HEK293 (cell line): ENCODE measurements at regions not wholly inside any gene's neighbourhood (a gene's known extent, or its start where the extent isn't known, plus 50 kb on each side); places are given as distances from the start of the nearest gene placed in this dataset.

ENCODE experiments used
- CTCF ChIA-PET: fragments of 350-600 bp; formaldehyde crosslinking; extraction: SDS; loops from one replicate; lab custom pipeline; 2021; ENCODE audit warnings: antibody characterized with exemption; lab: Yijun Ruan, JAX
- POLR2A ChIA-PET: fragments of 300-600 bp; formaldehyde crosslinking; extraction: SDS; loops from one replicate; lab custom pipeline; 2020; ENCODE audit warnings: antibody characterized with exemption, inconsistent platforms; lab: Yijun Ruan, JAX
- H3K27ac ChIP-seq: fragments of 200-500 bp; sonication (Bioruptor generic); 2 replicates; pipeline ENCODE4 v1.5.1; 2014; ENCODE audit warnings: low read depth, low read length, control low read depth, inconsistent platforms; ENCODE audit errors: extremely low read depth
- H3K36me3 ChIP-seq, 2 experiments: fragments of 200-500 bp in 1 of 2; sonication (Bioruptor generic) in 1 of 2; 1 replicate in 1 of 2; 2 replicates in 1 of 2; pipeline ENCODE4 v1.5.1; 2014 to 2017; ENCODE audit warnings: inconsistent platforms in 2 of 2, low read length in 2 of 2; ENCODE audit not compliant: control insufficient read depth in 2 of 2, insufficient read depth in 1 of 2
- H3K4me1 ChIP-seq: fragments of 200-500 bp; sonication (Bioruptor generic); 2 replicates; pipeline ENCODE4 v1.5.1; 2014; ENCODE audit warnings: mild to moderate bottlenecking, low read length, inconsistent platforms; ENCODE audit not compliant: control insufficient read depth, insufficient read depth
- H3K4me3 ChIP-seq: 2 replicates; pipeline ENCODE4 v1.5.1; 2011; ENCODE audit warnings: low read depth, mild to moderate bottlenecking, control low read depth, low read length, moderate library complexity
- H3K9me3 ChIP-seq: fragments of 200-500 bp; sonication (Bioruptor generic); 2 replicates; pipeline ENCODE4 v1.5.1; 2014; ENCODE audit warnings: low read depth, low read length, inconsistent platforms; ENCODE audit not compliant: control insufficient read depth, insufficient read depth
- KLF9 ChIP-seq: fragments of 450-650 bp; formaldehyde crosslinking; IDR thresholded peaks from 2 replicates; pipeline ENCODE4 v1.5.1; 2016; ENCODE audit warnings: missing biosample characterization, missing genetic modification characterization, low read depth
- YY2 ChIP-seq: fragments of 450-650 bp; formaldehyde crosslinking; IDR thresholded peaks from 2 replicates; pipeline ENCODE4 v1.5.1; 2016; ENCODE audit warnings: missing biosample characterization, missing genetic modification characterization
- ZNF133 ChIP-seq: fragments of 450-650 bp; formaldehyde crosslinking; IDR thresholded peaks from 2 replicates; pipeline ENCODE4 v1.5.1; 2016; ENCODE audit warnings: missing biosample characterization, missing genetic modification characterization
- ZNF146 ChIP-seq: fragments of 450-650 bp; formaldehyde crosslinking; IDR thresholded peaks from 2 replicates; pipeline ENCODE4 v1.5.1; 2016; ENCODE audit warnings: missing biosample characterization, missing genetic modification characterization
- ZNF155 ChIP-seq: fragments of 450-650 bp; formaldehyde crosslinking; IDR thresholded peaks from 2 replicates; pipeline ENCODE4 v1.5.1; 2016; ENCODE audit warnings: missing biosample characterization, missing genetic modification characterization
- ZNF174 ChIP-seq: fragments of 450-650 bp; formaldehyde crosslinking; IDR thresholded peaks from 2 replicates; pipeline ENCODE4 v1.5.0; 2017; ENCODE audit warnings: missing biosample characterization, mild to moderate bottlenecking, missing genetic modification characterization
- ZNF214 ChIP-seq: fragments of 450-650 bp; formaldehyde crosslinking; IDR thresholded peaks from 2 replicates; pipeline ENCODE4 v1.5.1; 2017; ENCODE audit warnings: missing biosample characterization, mild to moderate bottlenecking, missing genetic modification characterization, borderline replicate concordance
- ZNF266 ChIP-seq: fragments of 450-650 bp; formaldehyde crosslinking; IDR thresholded peaks from 2 replicates; pipeline ENCODE4 v1.5.1; 2016; ENCODE audit warnings: missing biosample characterization, missing genetic modification characterization, low read depth
- ZNF324 ChIP-seq: fragments of 450-650 bp; formaldehyde crosslinking; IDR thresholded peaks from 2 replicates; pipeline ENCODE4 v1.5.1; 2016; ENCODE audit warnings: missing biosample characterization, missing genetic modification characterization
- ZNF37A ChIP-seq: fragments of 450-650 bp; IDR thresholded peaks from 2 replicates; pipeline ENCODE4 v1.5.1; 2018; ENCODE audit warnings: missing biosample characterization, missing genetic modification characterization
- ZNF391 ChIP-seq: fragments of 450-650 bp; formaldehyde crosslinking; IDR thresholded peaks from 2 replicates; pipeline ENCODE4 v1.5.1; 2016; ENCODE audit warnings: low read depth, missing biosample characterization, missing genetic modification characterization, borderline replicate concordance
- ZNF433 ChIP-seq: fragments of 450-650 bp; formaldehyde crosslinking; IDR thresholded peaks from 2 replicates; pipeline ENCODE4 v1.5.1; 2016; ENCODE audit warnings: missing biosample characterization, missing genetic modification characterization, low read depth
- ZNF510 ChIP-seq: fragments of 450-650 bp; formaldehyde crosslinking; IDR thresholded peaks from 2 replicates; pipeline ENCODE4 v1.5.1; 2018; ENCODE audit warnings: mild to moderate bottlenecking, missing genetic modification characterization, missing biosample characterization; ENCODE audit not compliant: insufficient replicate concordance
- ZNF544 ChIP-seq: fragments of 450-650 bp; formaldehyde crosslinking; IDR thresholded peaks from 2 replicates; pipeline ENCODE4 v1.5.0; 2017; ENCODE audit warnings: missing biosample characterization, missing genetic modification characterization
- ZNF548 ChIP-seq: fragments of 450-650 bp; formaldehyde crosslinking; IDR thresholded peaks from 2 replicates; pipeline ENCODE4 v1.5.1; 2016; ENCODE audit warnings: missing biosample characterization, missing genetic modification characterization
- ZNF549 ChIP-seq: fragments of 450-650 bp; IDR thresholded peaks from 2 replicates; pipeline ENCODE4 v1.5.1; 2018; ENCODE audit warnings: missing biosample characterization, missing genetic modification characterization, mild to moderate bottlenecking, inconsistent platforms, moderate library complexity
- ZNF571 ChIP-seq: fragments of 450-650 bp; formaldehyde crosslinking; IDR thresholded peaks from 2 replicates; pipeline ENCODE4 v1.5.0; 2017; ENCODE audit warnings: missing biosample characterization, missing genetic modification characterization
- ZNF629 ChIP-seq: fragments of 450-650 bp; formaldehyde crosslinking; IDR thresholded peaks from 2 replicates; pipeline ENCODE4 v1.5.1; 2017; ENCODE audit warnings: missing biosample characterization, missing genetic modification characterization
- ZNF701 ChIP-seq: fragments of 450-650 bp; formaldehyde crosslinking; IDR thresholded peaks from 2 replicates; pipeline ENCODE4 v1.5.1; 2016; ENCODE audit warnings: missing biosample characterization, missing genetic modification characterization
- ZSCAN30 ChIP-seq: fragments of 450-650 bp; IDR thresholded peaks from 2 replicates; pipeline ENCODE4 v1.5.1; 2018; ENCODE audit warnings: missing biosample characterization, mild to moderate bottlenecking, missing genetic modification characterization, moderate library complexity
- ZXDB ChIP-seq: fragments of 450-650 bp; formaldehyde crosslinking; IDR thresholded peaks from 2 replicates; pipeline ENCODE4 v1.5.1; 2016; ENCODE audit warnings: missing biosample characterization, missing genetic modification characterization
- TF ChIP-seq, protein P1 (sequence below): fragments of 450-650 bp; formaldehyde crosslinking; IDR thresholded peaks from 2 replicates; pipeline ENCODE4 v1.5.1; 2016; ENCODE audit warnings: missing biosample characterization, missing genetic modification characterization
- TF ChIP-seq, protein P2 (sequence below): fragments of 450-650 bp; formaldehyde crosslinking; IDR thresholded peaks from 2 replicates; pipeline ENCODE4 v1.5.1; 2016; ENCODE audit warnings: missing biosample characterization, missing genetic modification characterization
- TF ChIP-seq, protein P3 (sequence below): fragments of 450-650 bp; formaldehyde crosslinking; IDR thresholded peaks from 2 replicates; pipeline ENCODE4 v1.5.1; 2016; ENCODE audit warnings: missing biosample characterization, missing genetic modification characterization, borderline replicate concordance
- TF ChIP-seq, protein P4 (sequence below): fragments of 450-650 bp; formaldehyde crosslinking; IDR thresholded peaks from 2 replicates; pipeline ENCODE4 v1.5.1; 2016; ENCODE audit warnings: missing biosample characterization, missing genetic modification characterization
- TF ChIP-seq, protein P5 (sequence below): fragments of 450-650 bp; formaldehyde crosslinking; IDR thresholded peaks from 2 replicates; pipeline ENCODE4 v1.5.1; 2016; ENCODE audit warnings: missing biosample characterization, missing genetic modification characterization

DNA sequence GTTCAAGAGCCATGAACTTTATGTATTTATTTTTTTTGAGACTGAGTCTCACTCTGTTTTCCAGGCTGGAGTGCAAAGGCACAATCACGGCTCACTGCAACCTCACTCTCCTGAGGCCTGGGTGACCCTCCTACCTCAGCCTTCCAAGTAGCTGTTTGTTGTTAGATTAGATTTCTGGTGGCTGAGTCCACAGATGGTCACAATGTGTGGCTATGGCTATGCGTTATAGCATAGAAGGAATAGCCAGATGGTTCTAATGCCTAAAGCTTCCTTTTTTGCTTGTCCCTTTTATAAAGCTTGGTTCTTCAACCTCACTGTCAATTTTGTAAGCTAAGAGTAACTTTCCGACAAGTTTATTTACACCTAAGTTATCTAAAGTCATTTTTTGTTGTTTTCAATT lies 62.3 kb upstream of the FMN2 start:
- no peaks in the 10 kb centered on the region for H3K9me3 ChIP-seq
- ChIA-PET POLR2A (interaction anchor here (1.0 kb wide), 1 partner anchor 64 kb away, joined by 3 read pairs; no protein-coding TSS in a partner anchor), CTCF (interaction anchor here (0.8 to 10.4 kb wide), 7 partner anchors 17 to 158 kb away, joined by 3 to 120 read pairs (median 4); no protein-coding TSS in a partner anchor)
- H3K27ac ChIP-seq, result no peak overlapping the region
- no peak for TF ChIP-seq ZNF146 (tag by site-specific recombination)
- TF ChIP-seq ZNF433 (tag by site-specific recombination), result no peak
- TF ChIP-seq, protein P1, sequence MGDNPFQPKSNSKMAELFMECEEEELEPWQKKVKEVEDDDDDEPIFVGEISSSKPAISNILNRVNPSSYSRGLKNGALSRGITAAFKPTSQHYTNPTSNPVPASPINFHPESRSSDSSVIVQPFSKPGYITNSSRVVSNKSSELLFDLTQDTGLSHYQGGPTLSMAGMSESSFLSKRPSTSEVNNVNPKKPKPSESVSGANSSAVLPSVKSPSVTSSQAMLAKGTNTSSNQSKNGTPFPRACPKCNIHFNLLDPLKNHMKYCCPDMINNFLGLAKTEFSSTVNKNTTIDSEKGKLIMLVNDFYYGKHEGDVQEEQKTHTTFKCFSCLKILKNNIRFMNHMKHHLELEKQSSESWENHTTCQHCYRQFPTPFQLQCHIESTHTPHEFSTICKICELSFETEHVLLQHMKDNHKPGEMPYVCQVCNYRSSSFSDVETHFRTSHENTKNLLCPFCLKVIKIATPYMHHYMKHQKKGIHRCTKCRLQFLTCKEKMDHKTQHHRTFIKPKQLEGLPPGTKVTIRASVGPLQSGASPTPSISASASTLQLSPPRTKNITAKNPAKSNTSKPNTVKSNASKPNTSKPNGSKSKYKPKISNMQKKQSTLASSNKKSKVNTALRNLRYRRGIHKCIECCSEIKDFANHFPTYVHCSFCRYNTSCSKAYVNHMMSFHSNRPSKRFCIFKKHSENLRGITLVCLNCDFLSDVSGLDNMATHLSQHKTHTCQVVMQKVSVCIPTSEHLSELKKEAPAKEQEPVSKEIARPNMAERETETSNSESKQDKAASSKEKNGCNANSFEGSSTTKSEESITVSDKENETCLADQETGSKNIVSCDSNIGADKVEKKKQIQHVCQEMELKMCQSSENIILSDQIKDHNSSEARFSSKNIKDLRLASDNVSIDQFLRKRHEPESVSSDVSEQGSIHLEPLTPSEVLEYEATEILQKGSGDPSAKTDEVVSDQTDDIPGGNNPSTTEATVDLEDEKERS, result no peak
- no peak for TF ChIP-seq ZNF133 (tag by site-specific recombination)
- no peak for TF ChIP-seq ZNF549 (tag by site-specific recombination)
- TF ChIP-seq YY2 (tag by site-specific recombination), result no peak
- TF ChIP-seq, protein P2, sequence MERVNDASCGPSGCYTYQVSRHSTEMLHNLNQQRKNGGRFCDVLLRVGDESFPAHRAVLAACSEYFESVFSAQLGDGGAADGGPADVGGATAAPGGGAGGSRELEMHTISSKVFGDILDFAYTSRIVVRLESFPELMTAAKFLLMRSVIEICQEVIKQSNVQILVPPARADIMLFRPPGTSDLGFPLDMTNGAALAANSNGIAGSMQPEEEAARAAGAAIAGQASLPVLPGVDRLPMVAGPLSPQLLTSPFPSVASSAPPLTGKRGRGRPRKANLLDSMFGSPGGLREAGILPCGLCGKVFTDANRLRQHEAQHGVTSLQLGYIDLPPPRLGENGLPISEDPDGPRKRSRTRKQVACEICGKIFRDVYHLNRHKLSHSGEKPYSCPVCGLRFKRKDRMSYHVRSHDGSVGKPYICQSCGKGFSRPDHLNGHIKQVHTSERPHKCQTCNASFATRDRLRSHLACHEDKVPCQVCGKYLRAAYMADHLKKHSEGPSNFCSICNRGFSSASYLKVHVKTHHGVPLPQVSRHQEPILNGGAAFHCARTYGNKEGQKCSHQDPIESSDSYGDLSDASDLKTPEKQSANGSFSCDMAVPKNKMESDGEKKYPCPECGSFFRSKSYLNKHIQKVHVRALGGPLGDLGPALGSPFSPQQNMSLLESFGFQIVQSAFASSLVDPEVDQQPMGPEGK (tag by site-specific recombination), result no peak
- TF ChIP-seq KLF9 (tag by site-specific recombination), result no peak
- TF ChIP-seq, protein P3, sequence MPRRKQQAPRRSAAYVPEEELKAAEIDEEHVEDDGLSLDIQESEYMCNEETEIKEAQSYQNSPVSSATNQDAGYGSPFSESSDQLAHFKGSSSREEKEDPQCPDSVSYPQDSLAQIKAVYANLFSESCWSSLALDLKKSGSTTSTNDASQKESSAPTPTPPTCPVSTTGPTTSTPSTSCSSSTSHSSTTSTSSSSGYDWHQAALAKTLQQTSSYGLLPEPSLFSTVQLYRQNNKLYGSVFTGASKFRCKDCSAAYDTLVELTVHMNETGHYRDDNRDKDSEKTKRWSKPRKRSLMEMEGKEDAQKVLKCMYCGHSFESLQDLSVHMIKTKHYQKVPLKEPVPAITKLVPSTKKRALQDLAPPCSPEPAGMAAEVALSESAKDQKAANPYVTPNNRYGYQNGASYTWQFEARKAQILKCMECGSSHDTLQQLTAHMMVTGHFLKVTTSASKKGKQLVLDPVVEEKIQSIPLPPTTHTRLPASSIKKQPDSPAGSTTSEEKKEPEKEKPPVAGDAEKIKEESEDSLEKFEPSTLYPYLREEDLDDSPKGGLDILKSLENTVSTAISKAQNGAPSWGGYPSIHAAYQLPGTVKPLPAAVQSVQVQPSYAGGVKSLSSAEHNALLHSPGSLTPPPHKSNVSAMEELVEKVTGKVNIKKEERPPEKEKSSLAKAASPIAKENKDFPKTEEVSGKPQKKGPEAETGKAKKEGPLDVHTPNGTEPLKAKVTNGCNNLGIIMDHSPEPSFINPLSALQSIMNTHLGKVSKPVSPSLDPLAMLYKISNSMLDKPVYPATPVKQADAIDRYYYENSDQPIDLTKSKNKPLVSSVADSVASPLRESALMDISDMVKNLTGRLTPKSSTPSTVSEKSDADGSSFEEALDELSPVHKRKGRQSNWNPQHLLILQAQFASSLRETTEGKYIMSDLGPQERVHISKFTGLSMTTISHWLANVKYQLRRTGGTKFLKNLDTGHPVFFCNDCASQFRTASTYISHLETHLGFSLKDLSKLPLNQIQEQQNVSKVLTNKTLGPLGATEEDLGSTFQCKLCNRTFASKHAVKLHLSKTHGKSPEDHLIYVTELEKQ (tag by site-specific recombination), result no peak
- no peak for TF ChIP-seq ZNF391
- no peak for TF ChIP-seq ZNF629 (tag by site-specific recombination)
- no peak for TF ChIP-seq ZNF214
- TF ChIP-seq ZNF701 (tag by site-specific recombination), result no peak
- TF ChIP-seq ZNF571 (tag by site-specific recombination), result no peak
- TF ChIP-seq, protein P4, sequence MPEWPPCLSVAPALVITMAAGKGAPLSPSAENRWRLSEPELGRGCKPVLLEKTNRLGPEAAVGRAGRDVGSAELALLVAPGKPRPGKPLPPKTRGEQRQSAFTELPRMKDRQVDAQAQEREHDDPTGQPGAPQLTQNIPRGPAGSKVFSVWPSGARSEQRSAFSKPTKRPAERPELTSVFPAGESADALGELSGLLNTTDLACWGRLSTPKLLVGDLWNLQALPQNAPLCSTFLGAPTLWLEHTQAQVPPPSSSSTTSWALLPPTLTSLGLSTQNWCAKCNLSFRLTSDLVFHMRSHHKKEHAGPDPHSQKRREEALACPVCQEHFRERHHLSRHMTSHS, result no peak
- H3K4me3 ChIP-seq, result no peak overlapping the region
- no peaks in the 10 kb centered on the region for H3K4me1 ChIP-seq
- no peaks in the 10 kb centered on the region for H3K36me3 ChIP-seq

DNA sequence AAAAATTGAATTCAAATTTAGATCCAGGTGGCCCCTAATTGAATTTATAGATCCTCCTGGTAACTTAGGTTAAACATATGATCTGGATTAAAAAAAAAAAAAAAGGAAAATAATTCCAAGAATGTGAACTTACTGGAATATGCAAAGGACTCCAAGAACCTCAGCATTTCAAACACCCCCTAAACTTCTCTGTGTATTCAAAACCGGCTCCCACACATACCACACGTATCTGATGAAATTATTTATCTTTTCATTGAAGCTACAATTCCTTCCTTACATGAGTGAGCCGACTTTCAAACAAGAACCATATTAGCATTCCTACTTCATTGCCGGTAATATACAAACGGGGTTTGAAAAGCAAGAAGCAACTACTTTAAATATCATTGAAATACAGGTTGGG lies 61.4 kb upstream of the FMN2 start:
- Histone ChIP-seq H3K9me3 (no peaks in the 10 kb centered on the region), H3K27ac (no peak overlapping the region), H3K4me3 (no peak overlapping the region), H3K36me3 (no peaks in the 10 kb centered on the region), H3K4me1 (no peaks in the 10 kb centered on the region)
- CTCF ChIA-PET, result interaction anchor here (0.7 to 10.4 kb wide), 5 partner anchors 99 to 531 kb away, joined by 3 to 120 read pairs (median 19); no protein-coding TSS in a partner anchor
- POLR2A ChIA-PET, result interaction anchor here (0.6 kb wide), 1 partner anchor 175 kb away, joined by 4 read pairs; no protein-coding TSS in a partner anchor
- no peak for TF ChIP-seq ZSCAN30 (tag by site-specific recombination)
- no peak for TF ChIP-seq ZNF174 (tag by site-specific recombination)
- TF ChIP-seq ZNF324 (tag by site-specific recombination), result no peak
- no peak for TF ChIP-seq ZNF544
- TF ChIP-seq ZNF548 (tag by site-specific recombination), result no peak
- TF ChIP-seq ZNF155 (tag by site-specific recombination), result no peak
- TF ChIP-seq, protein P5, sequence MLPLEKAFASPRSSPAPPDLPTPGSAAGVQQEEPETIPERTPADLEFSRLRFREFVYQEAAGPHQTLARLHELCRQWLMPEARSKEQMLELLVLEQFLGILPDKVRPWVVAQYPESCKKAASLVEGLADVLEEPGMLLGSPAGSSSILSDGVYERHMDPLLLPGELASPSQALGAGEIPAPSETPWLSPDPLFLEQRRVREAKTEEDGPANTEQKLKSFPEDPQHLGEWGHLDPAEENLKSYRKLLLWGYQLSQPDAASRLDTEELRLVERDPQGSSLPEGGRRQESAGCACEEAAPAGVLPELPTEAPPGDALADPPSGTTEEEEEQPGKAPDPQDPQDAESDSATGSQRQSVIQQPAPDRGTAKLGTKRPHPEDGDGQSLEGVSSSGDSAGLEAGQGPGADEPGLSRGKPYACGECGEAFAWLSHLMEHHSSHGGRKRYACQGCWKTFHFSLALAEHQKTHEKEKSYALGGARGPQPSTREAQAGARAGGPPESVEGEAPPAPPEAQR (tag by site-specific recombination), result no peak
- TF ChIP-seq ZNF510 (tag by site-specific recombination), result no peak
- TF ChIP-seq ZNF37A (tag by site-specific recombination), result no peak
- TF ChIP-seq ZNF266 (tag by site-specific recombination), result no peak
- TF ChIP-seq ZXDB (tag by site-specific recombination), result no peak
